ENCODE measurements at regions not wholly inside any gene's neighbourhood (a gene's known extent, or its start where the extent isn't known, plus 50 kb on each side); places are given as distances from the start of the nearest gene placed in this dataset.

DNA sequence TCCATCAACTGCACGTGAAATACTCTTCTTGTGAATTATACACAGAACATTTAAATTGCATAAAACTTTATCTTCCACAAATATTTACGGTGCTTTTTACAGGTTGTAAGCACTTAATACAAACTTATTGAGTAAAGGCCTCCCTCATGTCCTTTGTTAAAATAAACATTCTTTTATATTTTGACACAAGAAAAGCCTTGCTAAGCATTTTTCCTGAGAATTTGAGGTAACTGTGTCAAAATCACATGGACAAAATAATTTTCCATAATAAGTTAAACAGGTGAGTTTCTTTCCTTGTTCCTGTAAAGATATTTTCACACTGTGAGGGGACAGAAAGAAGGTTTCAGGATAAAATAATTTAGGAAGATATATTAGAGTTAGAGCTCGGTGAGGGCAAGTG is 1317.1 kb upstream of the ZEB2 start:
- Histone ChIP-seq H4K20me1 (ENCODE audit: control insufficient read depth, extremely low read depth, insufficient read depth, low read length) (no peaks in the 10 kb centered on the region), H3K9ac (ENCODE audit: insufficient read depth, low read length) (no peak overlapping the region), H2AFZ (ENCODE audit: low read length) (no peak overlapping the region), H3K79me2 (ENCODE audit: control insufficient read depth, insufficient read depth, low read length) (no peaks in the 10 kb centered on the region), H3K27me3 (ENCODE audit: control insufficient read depth, insufficient read depth, low read length) (no peaks in the 10 kb centered on the region), H3K4me1 (ENCODE audit: control insufficient read depth, extremely low read depth, insufficient read depth, low read length) (no peaks in the 10 kb centered on the region), H3K4me3 (replicated peaks in 1 of 4; ENCODE audit: control extremely low read depth in 1 of 4, insufficient read depth in 1 of 4, low read depth in 3 of 4, low read length in 4 of 4) (no peak overlapping the region), H3K9me3 (ENCODE audit: control insufficient read depth, insufficient read depth, low read depth, low read length) (no peaks in the 10 kb centered on the region), H3K27ac (ENCODE audit: insufficient read depth, low read length) (no peak overlapping the region), H3K4me2 (ENCODE audit: extremely low read depth, insufficient read depth, low read length) (no peak overlapping the region), H3K36me3 (ENCODE audit: control insufficient read depth, insufficient read depth, low read length) (no peaks in the 10 kb centered on the region)
- no peak for TF ChIP-seq EZH2 (IDR thresholded peaks at IDR 0.05; ENCODE audit: low read length, missing control alignments)
- TF ChIP-seq CTCF (conservative IDR thresholded peaks at IDR 0.05 in 1 of 2, IDR thresholded peaks at IDR 0.05 in 1 of 2; ENCODE audit: low read depth in 1 of 2, low read length in 2 of 2), result no peak
- DNase-seq (ENCODE audit: low read depth in 2 of 2), result no peak

GRCh38 chr2:145835665-145836064 is 1315.7 kb upstream of the ZEB2 start:
- Histone ChIP-seq H3K36me3 (ENCODE audit: control insufficient read depth, insufficient read depth, low read length) (no peaks in the 10 kb centered on the region), H3K27ac (ENCODE audit: insufficient read depth, low read length) (no peak overlapping the region), H3K9me3 (ENCODE audit: control insufficient read depth, insufficient read depth, low read depth, low read length) (no peaks in the 10 kb centered on the region), H3K4me1 (ENCODE audit: control insufficient read depth, extremely low read depth, insufficient read depth, low read length) (no peaks in the 10 kb centered on the region), H2AFZ (ENCODE audit: low read length) (no peak overlapping the region), H3K27me3 (ENCODE audit: control insufficient read depth, insufficient read depth, low read length) (no peaks in the 10 kb centered on the region), H3K79me2 (ENCODE audit: control insufficient read depth, insufficient read depth, low read length) (no peaks in the 10 kb centered on the region), H3K9ac (ENCODE audit: insufficient read depth, low read length) (no peak overlapping the region), H3K4me3 (replicated peaks in 1 of 4; ENCODE audit: control extremely low read depth in 1 of 4, insufficient read depth in 1 of 4, low read depth in 3 of 4, low read length in 4 of 4) (no peak overlapping the region), H3K4me2 (ENCODE audit: extremely low read depth, insufficient read depth, low read length) (no peak overlapping the region), H4K20me1 (ENCODE audit: control insufficient read depth, extremely low read depth, insufficient read depth, low read length) (no peaks in the 10 kb centered on the region)
- TF ChIP-seq CTCF (conservative IDR thresholded peaks at IDR 0.05 in 1 of 2, IDR thresholded peaks at IDR 0.05 in 1 of 2; ENCODE audit: low read depth in 1 of 2, low read length in 2 of 2), result no peak
- no peak for TF ChIP-seq EZH2 (IDR thresholded peaks at IDR 0.05; ENCODE audit: low read length, missing control alignments)
- DNase-seq (ENCODE audit: low read depth in 2 of 2), result peak in 1 of 2 donors; percentile 5

DNA sequence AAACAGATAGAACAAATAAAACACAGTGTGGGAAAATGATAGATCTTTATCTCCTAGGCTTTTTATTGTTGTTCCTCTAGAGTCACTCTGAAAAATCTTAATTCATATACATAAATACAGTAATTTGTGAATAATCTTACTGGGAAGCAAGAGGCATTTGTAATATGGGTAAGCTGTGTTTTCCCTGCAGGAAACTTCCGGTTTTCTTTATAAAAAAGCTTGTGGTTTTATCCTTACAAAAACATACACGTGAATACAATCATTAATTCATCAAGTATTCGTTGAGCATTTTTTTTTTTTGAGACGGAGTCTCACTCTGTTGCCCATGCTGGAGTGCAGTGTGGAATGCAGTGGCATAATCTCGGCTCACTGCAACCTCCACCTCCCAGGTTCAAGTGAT is 1312.8 kb upstream of the ZEB2 start:
- Histone ChIP-seq H2AFZ (ENCODE audit: low read length) (no peak overlapping the region), H3K36me3 (ENCODE audit: control insufficient read depth, insufficient read depth, low read length) (no peaks in the 10 kb centered on the region), H3K27ac (ENCODE audit: insufficient read depth, low read length) (no peak overlapping the region), H3K4me3 (replicated peaks in 1 of 4; ENCODE audit: control extremely low read depth in 1 of 4, insufficient read depth in 1 of 4, low read depth in 3 of 4, low read length in 4 of 4) (no peak overlapping the region), H3K9ac (ENCODE audit: insufficient read depth, low read length) (no peak overlapping the region), H3K4me1 (ENCODE audit: control insufficient read depth, extremely low read depth, insufficient read depth, low read length) (no peaks in the 10 kb centered on the region), H4K20me1 (ENCODE audit: control insufficient read depth, extremely low read depth, insufficient read depth, low read length) (no peaks in the 10 kb centered on the region), H3K9me3 (ENCODE audit: control insufficient read depth, insufficient read depth, low read depth, low read length) (no peaks in the 10 kb centered on the region), H3K79me2 (ENCODE audit: control insufficient read depth, insufficient read depth, low read length) (no peaks in the 10 kb centered on the region), H3K4me2 (ENCODE audit: extremely low read depth, insufficient read depth, low read length) (no peak overlapping the region), H3K27me3 (ENCODE audit: control insufficient read depth, insufficient read depth, low read length) (no peaks in the 10 kb centered on the region)
- no peak for TF ChIP-seq CTCF (conservative IDR thresholded peaks at IDR 0.05 in 1 of 2, IDR thresholded peaks at IDR 0.05 in 1 of 2; ENCODE audit: low read depth in 1 of 2, low read length in 2 of 2)
- no peak for TF ChIP-seq EZH2 (IDR thresholded peaks at IDR 0.05; ENCODE audit: low read length, missing control alignments)
- no peak for DNase-seq (ENCODE audit: low read depth in 2 of 2)

Data from fibroblast of lung (primary cell).